DND-41 (cell line): ENCODE measurements at regions not wholly inside any gene's neighbourhood (a gene's known extent, or its start where the extent isn't known, plus 50 kb on each side); places are given as distances from the start of the nearest gene placed in this dataset.
"Not testable (repeated sequence)": the region's sequence is repeated elsewhere in the genome, so short reads cannot be mapped to it uniquely, and the experiment has no call there.

ENCODE experiments used
- ATAC-seq: fragments of 200-7000 bp; cut with Tn5 transposase; 3 replicates; pipeline ENCODE4 v1.9.1; 2021; ENCODE audit warnings: low read depth; ENCODE audit not compliant: insufficient read depth
- DNase-seq: peaks from one replicate; pipeline ENCODE4 v3.0.0-alpha.2; 2020
- H2AFZ ChIP-seq: 2 replicates; pipeline ENCODE4 v1.6.0; 2012; ENCODE audit warnings: low read depth, low read length
- H3K27ac ChIP-seq: 2 replicates; pipeline ENCODE4 v1.5.1; 2012; ENCODE audit warnings: low read length, inconsistent platforms
- H3K27me3 ChIP-seq: fragments of 200-600 bp; sonication (generic); 2 replicates; pipeline ENCODE4 v1.6.0; 2012; ENCODE audit warnings: low read length, mild to moderate bottlenecking, inconsistent platforms; ENCODE audit not compliant: insufficient read depth, poor library complexity
- H3K36me3 ChIP-seq: 2 replicates; pipeline ENCODE4 v1.5.1; 2012; ENCODE audit warnings: low read length, inconsistent platforms; ENCODE audit not compliant: insufficient read depth
- H3K4me1 ChIP-seq: 2 replicates; pipeline ENCODE4 v1.5.1; 2012; ENCODE audit warnings: mild to moderate bottlenecking, low read length; ENCODE audit not compliant: insufficient read depth
- H3K4me2 ChIP-seq: 2 replicates; pipeline ENCODE4 v1.6.0; 2012; ENCODE audit warnings: mild to moderate bottlenecking, moderate library complexity, low read length, inconsistent platforms; ENCODE audit not compliant: insufficient read depth
- H3K4me3 ChIP-seq, 2 experiments: fragments of 200-600 bp in 1 of 2; shearing (Covaris generic) in 1 of 2; 2 replicates each; pipeline ENCODE4 v1.5.1; 2012 to 2016; ENCODE audit warnings: inconsistent platforms in 2 of 2, low read length in 2 of 2, mild to moderate bottlenecking in 2 of 2, low read depth in 1 of 2, moderate library complexity in 1 of 2
- H3K79me2 ChIP-seq: 2 replicates; pipeline ENCODE4 v1.6.0; 2012; ENCODE audit warnings: low read length, inconsistent platforms; ENCODE audit not compliant: insufficient read depth
- H3K9ac ChIP-seq: 2 replicates; pipeline ENCODE4 v1.6.0; 2012; ENCODE audit warnings: low read depth, mild to moderate bottlenecking, inconsistent platforms, low read length, moderate library complexity
- H3K9me3 ChIP-seq: 2 replicates; pipeline ENCODE4 v1.5.1; 2012; ENCODE audit warnings: low read length, moderate library complexity, mild to moderate bottlenecking, inconsistent platforms; ENCODE audit not compliant: insufficient read depth, severe bottlenecking
- H4K20me1 ChIP-seq: 2 replicates; pipeline ENCODE4 v1.6.0; 2012; ENCODE audit warnings: low read length; ENCODE audit not compliant: insufficient read depth
- EZH2 ChIP-seq: IDR thresholded peaks from 3 replicates; pipeline ENCODE4 v1.6.1; 2012; ENCODE audit warnings: borderline replicate concordance, low read depth, mild to moderate bottlenecking, moderate library complexity, low read length, inconsistent platforms; ENCODE audit not compliant: severe bottlenecking
- TF ChIP-seq, protein P1 (sequence below): IDR thresholded peaks from 2 replicates; pipeline ENCODE4 v1.5.1; 2012; ENCODE audit warnings: borderline replicate concordance, low read length, moderate library complexity, mild to moderate bottlenecking; ENCODE audit not compliant: poor library complexity, severe bottlenecking; ENCODE audit errors: extremely low read depth

DNA sequence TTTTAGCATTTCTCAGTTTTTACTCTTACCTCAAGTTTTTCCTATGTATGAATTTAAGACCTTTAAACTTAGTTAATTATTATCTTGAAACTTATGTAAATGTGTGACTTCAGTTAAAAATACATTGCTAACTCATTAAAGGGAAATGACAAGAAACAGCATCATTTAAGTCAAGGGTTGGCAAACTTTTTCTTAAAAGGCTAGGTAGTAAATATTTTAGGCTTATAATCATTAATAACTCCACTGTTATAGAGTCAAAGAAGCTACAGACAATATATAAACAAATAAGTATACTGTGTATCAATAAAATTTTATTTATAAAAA, 259.7 kb upstream of the RBMS1 start:
- TF ChIP-seq EZH2 = no peak
- TF ChIP-seq, protein P1, sequence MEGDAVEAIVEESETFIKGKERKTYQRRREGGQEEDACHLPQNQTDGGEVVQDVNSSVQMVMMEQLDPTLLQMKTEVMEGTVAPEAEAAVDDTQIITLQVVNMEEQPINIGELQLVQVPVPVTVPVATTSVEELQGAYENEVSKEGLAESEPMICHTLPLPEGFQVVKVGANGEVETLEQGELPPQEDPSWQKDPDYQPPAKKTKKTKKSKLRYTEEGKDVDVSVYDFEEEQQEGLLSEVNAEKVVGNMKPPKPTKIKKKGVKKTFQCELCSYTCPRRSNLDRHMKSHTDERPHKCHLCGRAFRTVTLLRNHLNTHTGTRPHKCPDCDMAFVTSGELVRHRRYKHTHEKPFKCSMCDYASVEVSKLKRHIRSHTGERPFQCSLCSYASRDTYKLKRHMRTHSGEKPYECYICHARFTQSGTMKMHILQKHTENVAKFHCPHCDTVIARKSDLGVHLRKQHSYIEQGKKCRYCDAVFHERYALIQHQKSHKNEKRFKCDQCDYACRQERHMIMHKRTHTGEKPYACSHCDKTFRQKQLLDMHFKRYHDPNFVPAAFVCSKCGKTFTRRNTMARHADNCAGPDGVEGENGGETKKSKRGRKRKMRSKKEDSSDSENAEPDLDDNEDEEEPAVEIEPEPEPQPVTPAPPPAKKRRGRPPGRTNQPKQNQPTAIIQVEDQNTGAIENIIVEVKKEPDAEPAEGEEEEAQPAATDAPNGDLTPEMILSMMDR = no peak
- H4K20me1 ChIP-seq = no peaks in the 10 kb centered on the region
- H3K4me1 ChIP-seq = peaks cover 7% of the 10 kb centered on the region
- H3K27ac ChIP-seq = no peak overlapping the region
- H3K79me2 ChIP-seq = no peaks in the 10 kb centered on the region
- H3K4me2 ChIP-seq = no peak overlapping the region
- no peak overlapping the region for H3K4me3 ChIP-seq
- DNase-seq (no peak), ATAC-seq (no peak)
- H3K36me3 ChIP-seq = no peaks in the 10 kb centered on the region
- no peaks in the 10 kb centered on the region for H3K27me3 ChIP-seq
- H3K9ac ChIP-seq = no peak overlapping the region
- H3K9me3 ChIP-seq = peaks cover 12% of the 10 kb centered on the region
- no peak overlapping the region for H2AFZ ChIP-seq

DNA sequence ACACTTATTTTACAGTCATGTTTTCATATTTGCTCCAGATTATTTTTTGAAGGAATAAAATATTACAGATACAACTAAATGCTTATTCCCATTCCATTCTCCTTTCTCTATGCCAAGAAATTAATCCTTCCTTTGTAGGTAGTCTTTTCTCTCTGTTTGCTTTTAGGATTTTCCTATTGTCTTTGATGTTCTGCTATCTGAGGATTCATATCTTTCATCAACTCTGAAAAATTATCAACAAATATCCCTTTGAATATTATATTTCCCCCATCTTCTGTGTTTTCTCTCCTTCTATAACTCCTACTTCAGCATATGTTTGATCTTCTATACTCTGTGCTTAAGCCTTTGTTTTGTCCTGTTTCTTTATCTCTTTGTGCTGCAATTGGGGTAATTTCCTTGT, 260.4 kb upstream of the RBMS1 start:
- Histone ChIP-seq H3K9ac (no peak overlapping the region), H3K27ac (no peak overlapping the region), H3K9me3 (peaks cover 12% of the 10 kb centered on the region), H3K79me2 (no peaks in the 10 kb centered on the region), H3K27me3 (no peaks in the 10 kb centered on the region), H3K4me3 (no peak overlapping the region), H3K36me3 (no peaks in the 10 kb centered on the region), H3K4me2 (no peak overlapping the region), H2AFZ (no peak overlapping the region), H3K4me1 (peaks cover 7% of the 10 kb centered on the region), H4K20me1 (no peaks in the 10 kb centered on the region)
- TF ChIP-seq, protein P1 = no peak
- TF ChIP-seq EZH2 = no peak
- DNase-seq (no peak), ATAC-seq (no peak)

DNA sequence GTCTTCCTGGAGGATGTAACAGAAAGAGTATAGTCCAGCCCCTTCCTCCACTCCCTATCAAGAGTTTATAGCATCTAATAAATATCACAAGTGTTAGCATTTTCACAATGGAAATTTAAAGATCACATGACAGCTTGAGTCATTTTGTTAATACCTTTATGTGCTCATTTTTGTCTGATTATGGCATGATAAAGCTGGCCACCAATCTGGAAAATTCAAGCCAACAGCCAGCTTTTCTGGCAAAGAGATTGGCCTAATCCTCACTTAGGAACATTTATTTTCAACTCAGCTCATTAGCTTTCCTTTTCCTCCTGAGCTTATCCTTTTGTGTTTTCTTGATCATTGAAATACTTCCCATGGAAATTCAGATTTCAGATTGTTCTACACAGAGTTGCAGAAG, 262.9 kb upstream of the RBMS1 start:
- no peak overlapping the region for H3K27ac ChIP-seq

DNA sequence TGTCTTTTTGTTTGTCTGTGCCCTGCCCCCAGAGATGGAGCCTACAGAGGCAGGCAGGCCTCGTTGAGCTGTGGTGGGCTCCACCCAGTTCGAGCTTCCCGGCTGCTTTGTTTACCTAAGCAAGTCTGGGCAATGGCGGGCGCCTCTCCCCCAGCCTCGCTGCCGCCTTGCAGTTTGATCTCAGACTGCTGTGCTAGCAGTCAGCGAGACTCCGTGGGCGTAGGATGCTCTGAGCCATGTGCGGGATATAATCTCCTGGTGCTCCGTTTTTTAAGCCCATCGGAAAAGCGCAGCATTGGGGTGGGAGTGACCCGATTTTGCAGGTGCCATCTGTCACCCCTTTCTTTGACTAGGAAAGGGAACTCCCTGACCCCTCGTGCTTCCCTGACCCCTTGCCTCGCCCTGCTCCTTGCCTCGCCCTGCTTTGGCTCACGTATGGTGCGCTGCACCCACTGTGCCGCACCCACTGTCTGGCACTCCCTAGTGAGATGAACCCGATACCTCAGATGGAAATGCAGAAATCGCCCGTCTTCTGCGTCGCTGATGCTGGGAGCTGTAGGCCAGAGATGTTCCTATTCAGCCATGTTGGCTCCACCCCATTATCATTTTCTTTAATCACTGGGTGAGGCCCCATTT, 269.0 kb upstream of the RBMS1 start:
- not testable (repeated sequence) for H4K20me1 ChIP-seq, H3K36me3 ChIP-seq, H3K4me1 ChIP-seq, H3K79me2 ChIP-seq, H3K27me3 ChIP-seq, H2AFZ ChIP-seq, H3K4me3 ChIP-seq, H3K9ac ChIP-seq, ATAC-seq, H3K4me2 ChIP-seq, H3K27ac ChIP-seq, H3K9me3 ChIP-seq, DNase-seq

More for the DNA sequence above, 262.9 kb upstream of the RBMS1 start:
- Histone ChIP-seq H3K9me3 (peaks cover 12% of the 10 kb centered on the region), H3K4me3 (no peak overlapping the region), H3K4me2 (no peak overlapping the region), H3K36me3 (no peaks in the 10 kb centered on the region), H3K27me3 (no peaks in the 10 kb centered on the region), H2AFZ (no peak overlapping the region), H3K79me2 (no peaks in the 10 kb centered on the region), H3K9ac (no peak overlapping the region), H4K20me1 (no peaks in the 10 kb centered on the region), H3K4me1 (peaks cover 7% of the 10 kb centered on the region)
- TF ChIP-seq, protein P1 = no peak
- TF ChIP-seq EZH2 = no peak
- ATAC-seq = no peak
- DNase-seq = no peak
